Common myeloid progenitor, CD34-positive (primary cell): ENCODE measurements at regions not wholly inside any gene's neighbourhood (a gene's known extent, or its start where the extent isn't known, plus 50 kb on each side); places are given as distances from the start of the nearest gene placed in this dataset.

Source experiments
- CTCF ChIA-PET: fragments of 350-600 bp; sonication (Branson Sonifier 250); formaldehyde crosslinking; loops from one replicate; lab custom pipeline; 2021; ENCODE audit warnings: antibody characterized with exemption; lab: Charles Lee
- POLR2A ChIA-PET: fragments of 350-600 bp; sonication (Branson Sonifier 250); formaldehyde crosslinking; loops from one replicate; lab custom pipeline; 2021; ENCODE audit warnings: antibody characterized with exemption; lab: Charles Lee
- DNase-seq, 3 donors: peaks; one replicate each; pipeline versions ENCODE4 v3.0.0 to v3.0.0-alpha.2; 2013
- H3K27ac ChIP-seq, 2 experiments: 1 replicate in 1 of 2; 2 replicates in 1 of 2; pipeline ENCODE4 v1.7.0; 2013; ENCODE audit warnings: inconsistent platforms in 2 of 2, low read length in 2 of 2, mild to moderate bottlenecking in 2 of 2, low read depth in 1 of 2, moderate library complexity in 1 of 2; ENCODE audit not compliant: severe bottlenecking in 2 of 2, insufficient read depth in 1 of 2, poor library complexity in 1 of 2
- H3K27me3 ChIP-seq, 5 experiments: replicated peaks in 2 of 5; 1 replicate in 3 of 5; 2 replicates in 2 of 5; pipeline versions ENCODE4 v1.6.1 to v1.7.0; 2013; ENCODE audit warnings: low read length in 4 of 5, mild to moderate bottlenecking in 2 of 5, moderate library complexity in 2 of 5, inconsistent platforms in 1 of 5; ENCODE audit not compliant: insufficient read depth in 5 of 5, control insufficient read depth in 4 of 5
- H3K36me3 ChIP-seq, 4 experiments: 1 replicate in 2 of 4; 2 replicates in 2 of 4; pipeline versions ENCODE4 v1.6.1 to v1.7.0; 2013; ENCODE audit warnings: low read length in 3 of 4, control low read depth in 1 of 4, mild to moderate bottlenecking in 1 of 4; ENCODE audit not compliant: control insufficient read depth in 4 of 4, insufficient read depth in 4 of 4
- H3K4me1 ChIP-seq, 4 experiments: 1 replicate in 3 of 4; 2 replicates in 1 of 4; pipeline versions ENCODE4 v1.6.1 to v1.7.1; 2013; ENCODE audit warnings: low read length in 3 of 4, mild to moderate bottlenecking in 3 of 4, control low read depth in 1 of 4, inconsistent platforms in 1 of 4, moderate library complexity in 1 of 4; ENCODE audit not compliant: control insufficient read depth in 4 of 4, insufficient read depth in 4 of 4; ENCODE audit errors: control extremely low read depth in 1 of 4
- H3K4me3 ChIP-seq, 7 experiments: 1 replicate in 4 of 7; 2 replicates in 3 of 7; pipeline versions ENCODE4 v1.5.1 to v1.7.0; 2013; ENCODE audit warnings: mild to moderate bottlenecking in 7 of 7, low read length in 6 of 7, moderate library complexity in 6 of 7, inconsistent platforms in 2 of 7, low read depth in 2 of 7, control low read depth in 1 of 7; ENCODE audit not compliant: insufficient read depth in 4 of 7, control insufficient read depth in 1 of 7; ENCODE audit errors: extremely low read depth in 1 of 7
- H3K9me3 ChIP-seq, 5 experiments: 1 replicate in 4 of 5; 2 replicates in 1 of 5; pipeline versions ENCODE4 v1.6.1 to v1.7.1; 2013; ENCODE audit warnings: low read length in 4 of 5, mild to moderate bottlenecking in 2 of 5, inconsistent platforms in 1 of 5, low read depth in 1 of 5, moderate library complexity in 1 of 5; ENCODE audit not compliant: control insufficient read depth in 4 of 5, insufficient read depth in 2 of 5; ENCODE audit errors: control extremely low read depth in 1 of 5
- WGBS: methylation state at CpG from one replicate; pipeline ENCODE4 v1.1.5; 2013; ENCODE audit not compliant: insufficient coverage; 5-methylcytosine and 5-hydroxymethylcytosine counted together

DNA sequence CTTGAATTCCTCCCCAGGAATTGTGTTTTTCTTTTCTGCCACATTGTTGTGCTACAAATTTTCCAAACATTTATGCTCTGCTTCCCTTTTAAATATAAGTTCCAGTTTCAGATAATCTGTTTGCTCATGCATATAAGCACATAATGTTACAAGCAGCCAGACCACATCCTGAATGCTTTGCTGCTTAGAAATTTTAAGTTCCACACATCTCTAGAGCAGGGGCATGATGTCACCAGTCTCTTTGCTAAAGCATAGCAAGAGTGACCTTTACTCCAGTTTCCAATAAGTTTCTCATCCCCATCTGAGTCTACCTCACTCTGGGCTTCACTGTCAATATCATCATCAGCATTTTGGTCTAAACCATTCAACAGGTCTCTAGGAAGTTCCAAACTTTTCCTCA is 932.5 kb downstream of the SH3BGRL start:
- Histone ChIP-seq H3K4me3 (no peak overlapping the region), H3K4me1 (no peaks in the 10 kb centered on the region), H3K9me3 (peaks cover 0 to 7% (median 6%) of the 10 kb centered on the region in 5 experiments), H3K27me3 (no peaks in the 10 kb centered on the region), H3K36me3 (no peaks in the 10 kb centered on the region), H3K27ac (no peak overlapping the region)
- POLR2A ChIA-PET: no interaction called here
- CTCF ChIA-PET: no interaction called here
- peak in 1 of 3 donors; percentile 15 for DNase-seq

DNA sequence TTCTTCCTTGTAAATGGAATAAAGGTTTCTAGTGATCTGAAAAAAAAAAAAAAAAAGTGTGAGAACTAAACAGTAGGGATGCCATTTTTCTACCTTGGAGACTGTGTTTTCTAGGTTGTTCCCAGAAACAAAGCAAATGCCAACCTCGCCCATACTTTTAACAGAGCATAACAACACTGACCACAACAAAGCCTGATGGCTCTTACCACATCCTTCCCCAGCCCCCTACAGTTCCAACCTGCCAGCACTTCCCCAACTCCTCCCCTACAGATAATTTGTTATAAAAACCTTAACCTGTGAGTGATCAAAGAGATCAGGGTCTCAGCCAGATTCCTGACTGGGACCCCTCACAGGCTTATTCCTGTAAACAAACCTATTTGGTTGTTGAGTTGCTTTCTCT is 940.0 kb downstream of the SH3BGRL start:
- CTCF ChIA-PET: no interaction called here
- no peaks in the 10 kb centered on the region for H3K4me1 ChIP-seq
- peak; percentile 10 to 67 (median 31) for DNase-seq
- POLR2A ChIA-PET: interaction anchor here (0.7 kb wide), 1 partner anchor 24 kb away, joined by 5 read pairs; no protein-coding TSS in a partner anchor
- no peaks in the 10 kb centered on the region for H3K36me3 ChIP-seq
- WGBS: 0% methylated on average over 1 of the region's 1 CpG
- H3K4me3 ChIP-seq: no peak overlapping the region
- no peak overlapping the region for H3K27ac ChIP-seq
- no peaks in the 10 kb centered on the region for H3K27me3 ChIP-seq
- H3K9me3 ChIP-seq: no peaks in the 10 kb centered on the region

DNA sequence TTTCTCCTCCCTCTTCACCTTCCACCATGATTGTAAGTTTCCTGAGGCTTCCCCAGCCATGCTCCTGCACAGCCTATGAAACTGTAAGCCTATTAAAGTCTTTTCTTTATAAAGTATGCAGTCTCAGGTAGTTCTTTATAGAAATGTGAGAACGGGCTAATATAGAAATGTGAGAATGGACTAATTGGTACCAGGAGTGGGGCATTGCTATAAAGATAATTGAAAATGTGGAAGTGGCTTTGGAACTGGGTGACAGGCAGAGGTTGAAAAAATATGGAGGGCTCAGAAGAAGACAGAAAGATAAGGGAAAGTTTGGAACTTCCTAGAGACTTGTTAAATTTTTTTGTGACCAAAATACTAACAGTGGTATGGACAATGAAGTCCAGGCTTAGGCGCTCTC is 959.3 kb downstream of the SH3BGRL start:
- H3K9me3 ChIP-seq: peaks cover 0 to 2% (median 0%) of the 10 kb centered on the region in 5 experiments
- H3K27ac ChIP-seq: no peak overlapping the region
- no peaks in the 10 kb centered on the region for H3K36me3 ChIP-seq
- no peaks in the 10 kb centered on the region for H3K4me1 ChIP-seq
- H3K27me3 ChIP-seq: no peaks in the 10 kb centered on the region
- WGBS: 93% methylated on average over 2 of the region's 2 CpGs
- POLR2A ChIA-PET: no interaction called here
- no peak for DNase-seq
- no peak overlapping the region for H3K4me3 ChIP-seq
- CTCF ChIA-PET: no interaction called here

GRCh38 chrX:82163701-82164100 is 961.8 kb downstream of the SH3BGRL start:
- no peak overlapping the region for H3K4me3 ChIP-seq
- H3K9me3 ChIP-seq: peaks cover 0 to 2% (median 0%) of the 10 kb centered on the region in 5 experiments
- DNase-seq: no peak
- ChIA-PET POLR2A (no interaction called here), CTCF (no interaction called here)
- H3K27me3 ChIP-seq: no peaks in the 10 kb centered on the region
- H3K36me3 ChIP-seq: no peaks in the 10 kb centered on the region
- H3K27ac ChIP-seq: no peak overlapping the region
- no peaks in the 10 kb centered on the region for H3K4me1 ChIP-seq

DNA sequence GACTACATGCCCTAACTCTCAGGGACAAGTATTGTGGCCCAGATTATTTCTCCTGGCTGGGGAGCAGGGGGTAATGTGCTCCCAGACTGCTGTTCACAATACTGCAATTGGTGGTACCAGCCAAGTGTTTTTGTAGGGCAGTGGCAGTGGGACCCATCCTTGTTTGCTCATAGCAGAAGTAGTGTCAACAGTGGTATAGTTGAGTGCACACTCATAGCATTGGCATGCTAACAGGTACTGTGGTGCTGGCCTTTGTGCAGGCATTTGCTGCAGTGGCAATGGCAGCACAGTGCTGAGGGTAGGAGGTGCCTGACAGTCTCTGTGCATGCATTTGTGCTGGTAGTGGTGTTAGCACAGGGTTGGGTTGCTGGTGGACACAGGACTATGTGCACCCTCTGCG is 995.0 kb downstream of the SH3BGRL start:
- no peaks in the 10 kb centered on the region for H3K9me3 ChIP-seq
- H3K27me3 ChIP-seq: no peaks in the 10 kb centered on the region
- CTCF ChIA-PET: no interaction called here
- H3K4me3 ChIP-seq: no peak overlapping the region
- DNase-seq: no peak
- no peak overlapping the region for H3K27ac ChIP-seq
- no peaks in the 10 kb centered on the region for H3K36me3 ChIP-seq
- POLR2A ChIA-PET: no interaction called here
- no peaks in the 10 kb centered on the region for H3K4me1 ChIP-seq
- no CpG with 5 or more reads among the region's 1 CpG for WGBS

DNA sequence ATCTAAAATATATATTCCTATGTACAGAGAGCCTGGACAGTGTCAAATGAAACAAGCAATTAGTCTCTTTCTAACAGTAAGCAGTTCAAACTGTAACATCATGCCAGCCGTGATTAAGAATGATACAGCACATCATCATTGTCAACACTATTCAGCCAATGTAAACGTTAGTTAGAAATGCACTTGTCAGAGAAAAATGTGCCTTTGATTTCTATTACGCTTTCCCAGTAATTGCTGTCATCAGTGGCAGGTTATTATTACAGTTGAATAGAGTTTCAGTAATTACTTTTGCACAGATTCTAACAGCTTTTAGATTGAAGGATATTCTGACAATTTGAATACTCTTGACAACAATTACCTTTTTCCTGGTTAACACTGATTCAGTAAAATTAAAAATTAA is 1007.1 kb downstream of the SH3BGRL start:
- CTCF ChIA-PET: no interaction called here
- H3K36me3 ChIP-seq: no peaks in the 10 kb centered on the region

GRCh38 chrX:82218361-82218760 is 1016.5 kb downstream of the SH3BGRL start:
- no peak overlapping the region for H3K4me3 ChIP-seq
- H3K27me3 ChIP-seq: no peaks in the 10 kb centered on the region
- 0% methylated on average over 2 of the region's 2 CpGs for WGBS
- H3K27ac ChIP-seq: no peak overlapping the region
- H3K9me3 ChIP-seq: no peaks in the 10 kb centered on the region
- ChIA-PET CTCF (interaction anchor here (1.6 kb wide), 1 partner anchor 14 kb away, joined by 3 read pairs; no protein-coding TSS in a partner anchor), POLR2A (no interaction called here)
- H3K36me3 ChIP-seq: no peaks in the 10 kb centered on the region
- peak; percentile 36 to 78 (median 72) for DNase-seq
- peaks cover 0 to 3% (median 0%) of the 10 kb centered on the region in 4 experiments for H3K4me1 ChIP-seq

More for the DNA sequence above, 1007.1 kb downstream of the SH3BGRL start:
- POLR2A ChIA-PET: no interaction called here
- DNase-seq: no peak
- no peaks in the 10 kb centered on the region for H3K4me1 ChIP-seq
- H3K27ac ChIP-seq: no peak overlapping the region
- no peaks in the 10 kb centered on the region for H3K9me3 ChIP-seq
- 75% methylated on average over 1 of the region's 3 CpGs for WGBS
- H3K4me3 ChIP-seq: no peak overlapping the region
- H3K27me3 ChIP-seq: no peaks in the 10 kb centered on the region
